ENCODE measurements at regions not wholly inside any gene's neighbourhood (a gene's known extent, or its start where the extent isn't known, plus 50 kb on each side); places are given as distances from the start of the nearest gene placed in this dataset.

- no peaks in the 10 kb centered on the region for H3K79me2 ChIP-seq (replicated peaks; ENCODE audit: insufficient read depth)
- Mint-ChIP-seq H3K4me3 (no peak overlapping the region), H3K27ac (no peak overlapping the region), H3K36me3 (ENCODE audit: low read depth) (no peaks in the 10 kb centered on the region), H3K4me1 (no peaks in the 10 kb centered on the region), H3K27me3 (ENCODE audit: insufficient read depth, low read depth, poor library complexity) (no peaks in the 10 kb centered on the region), H3K9me3 (no peaks in the 10 kb centered on the region)
- H3F3A ChIP-seq (replicated peaks; ENCODE audit: low read depth) = no peaks in the 10 kb centered on the region
- no peaks in the 10 kb centered on the region for H4K20me1 ChIP-seq (replicated peaks; ENCODE audit: insufficient read depth)
- no peaks in the 10 kb centered on the region for H3K36me3 ChIP-seq (ENCODE audit: insufficient read depth)
- H3K4me3 ChIP-seq = no peak overlapping the region
- DNase-seq (ENCODE audit: low spot score) (no peak), ATAC-seq (no peak)
- H3K4me1 ChIP-seq (ENCODE audit: insufficient read depth) = no peaks in the 10 kb centered on the region
- no peak overlapping the region for H3K4me2 ChIP-seq
- H3K9me2 ChIP-seq (ENCODE audit: insufficient read depth) = peaks cover 7% of the 10 kb centered on the region; the same call in 1 of the 2 replicates
- TF ChIP-seq STAT1 (IDR thresholded peaks at IDR 0.05; ENCODE audit: unreplicated experiment) = no peak
- no peak for TF ChIP-seq ZNF114 (CRISPR knock-in tag; IDR thresholded peaks at IDR 0.05)
- TF ChIP-seq CREB1 (CRISPR knock-in tag; IDR thresholded peaks at IDR 0.05; ENCODE audit: low read depth) = no peak
- no peak for TF ChIP-seq EZH2phosphoT487 (IDR thresholded peaks at IDR 0.05; ENCODE audit: unreplicated experiment)
- no peak for TF ChIP-seq JUNB (IDR thresholded peaks at IDR 0.05; ENCODE audit: unreplicated experiment)
- TF ChIP-seq REST (IDR thresholded peaks at IDR 0.05; ENCODE audit: unreplicated experiment) = no peak
- no peak for TF ChIP-seq POLR2AphosphoS5 (IDR thresholded peaks at IDR 0.05; ENCODE audit: low read depth)
- no peak for TF ChIP-seq ETS1 (IDR thresholded peaks at IDR 0.05)
- no peak for TF ChIP-seq CTCF (conservative IDR thresholded peaks at IDR 0.05; ENCODE audit: low read depth in 2 of 2)
- TF ChIP-seq EZH2 (IDR thresholded peaks at IDR 0.05; ENCODE audit: low read depth, unreplicated experiment) = no peak
- no peak for TF ChIP-seq ZNF331 (CRISPR knock-in tag; IDR thresholded peaks at IDR 0.05; ENCODE audit: low read depth)
- TF ChIP-seq ZNF462 (CRISPR knock-in tag; IDR thresholded peaks at IDR 0.05) = no peak
- no peak for TF ChIP-seq NANOG (IDR thresholded peaks at IDR 0.05; ENCODE audit: borderline replicate concordance)
- H3K27me3 ChIP-seq (ENCODE audit: insufficient read depth) = no peaks in the 10 kb centered on the region
- no peak overlapping the region for H2AFZ ChIP-seq
- H3K27ac ChIP-seq (ENCODE audit: low read depth) = no peak overlapping the region
Measured at GRCh38 chr21:28358702-28359101, 634.0 kb downstream of the LTN1 start.

Measured in GM23338 (cell line).